K562 (cell line): ENCODE measurements at regions not wholly inside any gene's neighbourhood (a gene's known extent, or its start where the extent isn't known, plus 50 kb on each side); places are given as distances from the start of the nearest gene placed in this dataset.

Experiments used
- ATAC-seq: fragments of 200-7000 bp; cut with Tn5 transposase; 3 replicates; pipeline ENCODE4 v1.9.1; 2020; ENCODE audit warnings: moderate library complexity
- BruUV-seq: library from RNA; stranded (reverse); fragments of 400-500 nt; replicated peaks from 2 replicates; lab custom pipeline; 2021; lab: Mats Ljungman, UMichigan
- CTCF ChIA-PET: fragments of 300-600 bp; formaldehyde crosslinking; extraction: SDS; loops from one replicate; lab custom pipeline; 2021; ENCODE audit warnings: low intra/inter-chr PET ratio; lab: Yijun Ruan, JAX
- POLR2A ChIA-PET: fragments of 300-600, 350-650 bp; sonication (Branson Sonifier 250); formaldehyde crosslinking; extraction: SDS; loops from one replicate; lab custom pipeline; 2021; ENCODE audit warnings: antibody characterized with exemption, inconsistent platforms; lab: Yijun Ruan, JAX
- DNase-seq, 4 experiments: peaks; one replicate each; pipeline versions ENCODE4 v3.0.0 to v3.0.0-alpha.2; 2011 to 2018; ENCODE audit warnings: low spot score in 3 of 4, mixed read lengths in 3 of 4; ENCODE audit errors: extremely low read depth in 1 of 4
- FAIRE-seq: peaks from 2 replicates; lab custom pipeline; 2011; peaks lifted over from hg19 to GRCh38; lab: Jason Lieb, UNC
- H2AFZ ChIP-seq: 2 replicates; pipeline ENCODE4 v1.6.0; 2011; ENCODE audit warnings: low read depth, low read length, control low read depth, inconsistent platforms
- H3K27ac ChIP-seq: fragments of 200-600 bp; 3 replicates; pipeline ENCODE4 v1.8.0; 2011; ENCODE audit warnings: low read depth, mild to moderate bottlenecking, control low read depth, inconsistent platforms, low read length, moderate library complexity, mixed read lengths; ENCODE audit errors: extremely low read depth
- H3K27me3 ChIP-seq, 2 experiments: fragments of 300-600 bp in 1 of 2; 2 replicates in 1 of 2; 3 replicates in 1 of 2; pipeline versions ENCODE4 v1.6.0 to v1.8.0; 2011; ENCODE audit warnings: inconsistent platforms in 2 of 2, low read length in 2 of 2, mild to moderate bottlenecking in 1 of 2, mixed read lengths in 1 of 2, moderate library complexity in 1 of 2; ENCODE audit not compliant: control insufficient read depth in 2 of 2, insufficient read depth in 2 of 2
- H3K36me3 ChIP-seq: fragments of 300-600 bp; 3 replicates; pipeline ENCODE4 v1.8.0; 2011; ENCODE audit warnings: mild to moderate bottlenecking, low read length, inconsistent platforms; ENCODE audit not compliant: control insufficient read depth, insufficient read depth
- H3K4me1 ChIP-seq, 2 experiments: fragments of 200-600 bp in 1 of 2; replicated peaks in 1 of 2; 2 replicates in 1 of 2; 3 replicates in 1 of 2; pipeline versions ENCODE4 v1.5.1 to v1.8.0; 2011; ENCODE audit warnings: inconsistent platforms in 2 of 2, low read length in 2 of 2, mild to moderate bottlenecking in 1 of 2, mixed read lengths in 1 of 2, moderate library complexity in 1 of 2; ENCODE audit not compliant: control insufficient read depth in 2 of 2, insufficient read depth in 2 of 2
- H3K4me2 ChIP-seq: 2 replicates; pipeline ENCODE4 v1.6.1; 2011; ENCODE audit warnings: low read length, control low read depth, inconsistent platforms, mixed read lengths; ENCODE audit not compliant: insufficient read depth
- H3K4me3 ChIP-seq: fragments of 200-600 bp; sonication (generic), shearing (Covaris generic); 2 replicates; pipeline ENCODE4 v1.5.1; 2016; ENCODE audit warnings: control low read depth, inconsistent platforms
- H3K79me2 ChIP-seq: fragments of 200-600 bp; 3 replicates; pipeline ENCODE4 v1.8.0; 2011; ENCODE audit warnings: low read length, inconsistent platforms; ENCODE audit not compliant: control insufficient read depth, insufficient read depth
- H3K9ac ChIP-seq, 2 experiments: 2 replicates each; pipeline versions ENCODE4 v1.6.0 to v1.6.1; 2011; ENCODE audit warnings: low read depth in 2 of 2, low read length in 2 of 2, control low read depth in 1 of 2, inconsistent platforms in 1 of 2, mild to moderate bottlenecking in 1 of 2, mixed read lengths in 1 of 2; ENCODE audit not compliant: insufficient read depth in 1 of 2
- H3K9me1 ChIP-seq: one replicate; pipeline ENCODE4 v1.6.0; 2011; ENCODE audit warnings: inconsistent platforms, mild to moderate bottlenecking, low read length, moderate library complexity; ENCODE audit not compliant: control insufficient read depth, insufficient read depth
- H3K9me3 ChIP-seq: replicated peaks from 2 replicates; pipeline ENCODE4 v1.5.1; 2011; ENCODE audit warnings: low read depth, low read length, inconsistent platforms; ENCODE audit not compliant: control insufficient read depth, insufficient read depth
- H4K20me1 ChIP-seq: replicated peaks from 2 replicates; pipeline ENCODE4 v1.6.1; 2011; ENCODE audit warnings: low read length, inconsistent platforms, mixed read lengths; ENCODE audit not compliant: control insufficient read depth, insufficient read depth
- CEBPB ChIP-seq: fragments of 450-650 bp; IDR thresholded peaks from 2 replicates; pipeline ENCODE4 v1.6.1; 2016; ENCODE audit warnings: missing genetic modification characterization, missing compliant biosample characterization
- CEBPG ChIP-seq, 3 experiments: fragments of 200-800 bp in 1 of 3; sonication (Bioruptor generic) in 1 of 3; sonication (generic) in 1 of 3; formaldehyde crosslinking in 1 of 3; IDR thresholded peaks in 2 of 3; conservative IDR thresholded peaks in 1 of 3; 2 replicates each; pipeline versions ENCODE4 v1.6.1 to v1.8.0; 2016 to 2022; ENCODE audit warnings: missing compliant biosample characterization in 2 of 3, missing genetic modification characterization in 2 of 3, mild to moderate bottlenecking in 1 of 3, missing genetic modification reagents in 1 of 3
- NRF1 ChIP-seq, 2 experiments: fragments of 450-650 bp; IDR thresholded peaks in 1 of 2; conservative IDR thresholded peaks in 1 of 2; 2 replicates each; pipeline ENCODE4 v1.6.1; 2014; ENCODE audit warnings: mild to moderate bottlenecking in 2 of 2
- PHTF2 ChIP-seq: fragments of 250-450 bp; sonication (Bioruptor Pico); IDR thresholded peaks from 2 replicates; pipeline ENCODE4 v1.5.0; 2021; ENCODE audit warnings: mild to moderate bottlenecking
- SMARCA4 ChIP-seq: fragments of 450-650 bp; IDR thresholded peaks from 2 replicates; pipeline ENCODE4 v1.6.1; 2016
- WGBS: fragments of 100-300 bp; shearing (Covaris generic); methylation state at CpG from one replicate; pipeline ENCODE4 v1.1.6; 2016; ENCODE audit warnings: low coverage, mixed read lengths; ENCODE audit not compliant: insufficient coverage; ENCODE audit errors: missing lambda C conversion rate; 5-methylcytosine and 5-hydroxymethylcytosine counted together
- in situ Hi-C: fragments of 300-500 bp; cut with MboI; formaldehyde crosslinking; loops from 4 replicates; pipeline ENCODE4 v1.15.0; 2018; ENCODE audit warnings: inconsistent platforms, mixed read lengths
- intact Hi-C: fragments of 100-400 bp; cut with micrococcal nuclease; formaldehyde crosslinking; loops from 2 replicates; pipeline ENCODE4 v1.14.2; 2022
- TF ChIP-seq, protein P1 (sequence below): sonication (generic); formaldehyde crosslinking; IDR thresholded peaks from 2 replicates; pipeline ENCODE4 v1.8.0; 2022; ENCODE audit warnings: mild to moderate bottlenecking, missing genetic modification reagents

DNA sequence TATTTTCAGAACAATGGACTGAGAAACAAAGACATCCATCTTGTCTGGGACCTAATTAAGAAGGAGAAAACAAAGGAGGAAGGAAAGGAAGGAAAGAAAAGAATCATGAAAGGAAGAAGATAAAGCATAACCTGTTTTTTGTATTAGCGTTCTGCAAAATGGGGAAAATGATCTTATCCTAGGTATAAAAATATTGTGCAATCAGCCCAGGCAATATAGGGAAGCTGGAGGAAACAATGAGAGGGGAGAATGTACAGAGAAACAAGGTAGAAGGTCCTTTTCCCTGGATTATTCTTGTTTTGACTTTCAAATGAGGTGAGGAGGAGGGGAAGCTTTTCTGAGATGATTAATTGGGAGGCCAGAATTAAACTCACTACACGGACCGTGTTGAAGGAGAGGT, 177.9 kb downstream of the COX7C start:
- TF ChIP-seq CEBPB (tag) (peak; percentile 55), NRF1 (conservative IDR thresholded peaks at IDR 0.05 in 1 of 2, IDR thresholded peaks at IDR 0.05 in 1 of 2) (no peak), SMARCA4 (no peak), PHTF2 (no peak), CEBPG (CRISPR knock-in tag; IDR thresholded peaks at IDR 0.05) (no peak), CEBPG (tag; conservative IDR thresholded peaks at IDR 0.05 in 1 of 2, IDR thresholded peaks at IDR 0.05 in 1 of 2) (peak in 1 of 2 experiments; percentile 54; a peak in 1 of 4 replicates)
- TF ChIP-seq, protein P1, sequence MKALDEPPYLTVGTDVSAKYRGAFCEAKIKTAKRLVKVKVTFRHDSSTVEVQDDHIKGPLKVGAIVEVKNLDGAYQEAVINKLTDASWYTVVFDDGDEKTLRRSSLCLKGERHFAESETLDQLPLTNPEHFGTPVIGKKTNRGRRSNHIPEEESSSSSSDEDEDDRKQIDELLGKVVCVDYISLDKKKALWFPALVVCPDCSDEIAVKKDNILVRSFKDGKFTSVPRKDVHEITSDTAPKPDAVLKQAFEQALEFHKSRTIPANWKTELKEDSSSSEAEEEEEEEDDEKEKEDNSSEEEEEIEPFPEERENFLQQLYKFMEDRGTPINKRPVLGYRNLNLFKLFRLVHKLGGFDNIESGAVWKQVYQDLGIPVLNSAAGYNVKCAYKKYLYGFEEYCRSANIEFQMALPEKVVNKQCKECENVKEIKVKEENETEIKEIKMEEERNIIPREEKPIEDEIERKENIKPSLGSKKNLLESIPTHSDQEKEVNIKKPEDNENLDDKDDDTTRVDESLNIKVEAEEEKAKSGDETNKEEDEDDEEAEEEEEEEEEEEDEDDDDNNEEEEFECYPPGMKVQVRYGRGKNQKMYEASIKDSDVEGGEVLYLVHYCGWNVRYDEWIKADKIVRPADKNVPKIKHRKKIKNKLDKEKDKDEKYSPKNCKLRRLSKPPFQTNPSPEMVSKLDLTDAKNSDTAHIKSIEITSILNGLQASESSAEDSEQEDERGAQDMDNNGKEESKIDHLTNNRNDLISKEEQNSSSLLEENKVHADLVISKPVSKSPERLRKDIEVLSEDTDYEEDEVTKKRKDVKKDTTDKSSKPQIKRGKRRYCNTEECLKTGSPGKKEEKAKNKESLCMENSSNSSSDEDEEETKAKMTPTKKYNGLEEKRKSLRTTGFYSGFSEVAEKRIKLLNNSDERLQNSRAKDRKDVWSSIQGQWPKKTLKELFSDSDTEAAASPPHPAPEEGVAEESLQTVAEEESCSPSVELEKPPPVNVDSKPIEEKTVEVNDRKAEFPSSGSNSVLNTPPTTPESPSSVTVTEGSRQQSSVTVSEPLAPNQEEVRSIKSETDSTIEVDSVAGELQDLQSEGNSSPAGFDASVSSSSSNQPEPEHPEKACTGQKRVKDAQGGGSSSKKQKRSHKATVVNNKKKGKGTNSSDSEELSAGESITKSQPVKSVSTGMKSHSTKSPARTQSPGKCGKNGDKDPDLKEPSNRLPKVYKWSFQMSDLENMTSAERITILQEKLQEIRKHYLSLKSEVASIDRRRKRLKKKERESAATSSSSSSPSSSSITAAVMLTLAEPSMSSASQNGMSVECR (CRISPR knock-in tag) = no peak
- Histone ChIP-seq H4K20me1 (no peaks in the 10 kb centered on the region), H3K27ac (no peak overlapping the region), H3K9me1 (no peaks in the 10 kb centered on the region), H3K4me1 (no peaks in the 10 kb centered on the region), H3K4me3 (no peak overlapping the region), H3K79me2 (no peaks in the 10 kb centered on the region), H2AFZ (no peak overlapping the region), H3K36me3 (no peaks in the 10 kb centered on the region), H3K4me2 (no peak overlapping the region), H3K9me3 (no peaks in the 10 kb centered on the region), H3K9ac (no peak overlapping the region), H3K27me3 (no peaks in the 10 kb centered on the region)
- in situ Hi-C loops (no loop called here), intact Hi-C loops (no loop called here)
- 3% methylated on average over 3 of the region's 3 CpGs for WGBS
- BruUV-seq = no TSS peak
- ChIA-PET POLR2A (no interaction called here), CTCF (no interaction called here)
- DNase-seq = no peak
- ATAC-seq = no peak
- no peak for FAIRE-seq
